Tongue (tissue), 1 donor: ENCODE measurements at regions not wholly inside any gene's neighbourhood (a gene's known extent, or its start where the extent isn't known, plus 50 kb on each side); places are given as distances from the start of the nearest gene placed in this dataset.
"Not testable (repeated sequence)": the region's sequence is repeated elsewhere in the genome, so short reads cannot be mapped to it uniquely, and the experiment has no call there.

Experiments used
- DNase-seq: peaks from one replicate; pipeline ENCODE4 v3.0.0-alpha.2; 2015

DNA sequence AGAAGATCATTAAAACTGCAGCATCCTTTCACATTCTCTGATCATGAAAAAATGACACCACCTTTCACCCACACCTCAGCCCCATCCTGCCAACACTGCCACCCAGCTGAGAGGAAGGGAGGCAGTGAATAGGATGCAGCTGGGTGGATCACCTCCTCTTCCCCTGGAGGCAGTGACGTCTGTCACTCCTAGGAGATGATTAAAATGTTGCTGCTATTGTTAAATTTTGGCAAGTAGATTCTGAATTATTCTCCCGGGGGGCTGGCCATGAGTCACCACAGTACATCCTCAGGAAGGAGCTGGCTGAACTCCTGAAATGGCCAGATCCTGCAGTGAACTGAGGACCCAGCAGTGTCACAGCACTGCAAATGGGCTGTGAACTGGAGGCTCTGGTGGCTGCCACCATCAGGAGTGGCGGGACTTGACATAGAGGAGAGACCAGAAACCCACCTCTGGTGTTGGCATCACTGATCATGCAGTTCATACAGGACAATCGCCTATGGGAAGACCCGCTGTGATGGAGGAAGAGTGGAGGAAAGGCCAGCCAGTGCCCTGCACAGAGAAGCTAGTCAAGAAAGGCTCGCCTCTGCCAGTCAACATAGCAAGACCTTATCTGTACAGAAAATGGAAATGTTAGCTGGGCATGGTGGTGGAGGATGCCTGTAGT, 199.1 kb downstream of the FAM43A start:
- no peak for DNase-seq

DNA sequence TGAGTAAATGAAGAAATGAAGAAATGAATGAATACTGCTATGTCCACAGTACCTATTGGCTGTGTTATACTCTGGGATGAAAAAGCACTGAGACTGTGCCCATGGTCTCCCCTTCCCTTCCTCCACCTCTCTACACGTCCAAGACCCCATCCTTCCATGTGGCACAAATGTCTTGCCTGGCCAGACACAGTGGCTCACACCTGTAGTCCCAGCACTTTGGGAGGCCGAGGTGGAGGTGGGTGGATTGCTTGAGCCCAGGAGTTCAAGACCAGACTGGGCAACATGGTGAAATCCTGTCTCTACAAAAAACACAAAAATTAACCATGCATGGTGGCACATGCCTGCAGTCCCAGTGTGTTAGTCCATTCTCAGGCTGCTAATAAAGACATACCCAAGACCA, 200.1 kb downstream of the FAM43A start:
- DNase-seq, result no peak

DNA sequence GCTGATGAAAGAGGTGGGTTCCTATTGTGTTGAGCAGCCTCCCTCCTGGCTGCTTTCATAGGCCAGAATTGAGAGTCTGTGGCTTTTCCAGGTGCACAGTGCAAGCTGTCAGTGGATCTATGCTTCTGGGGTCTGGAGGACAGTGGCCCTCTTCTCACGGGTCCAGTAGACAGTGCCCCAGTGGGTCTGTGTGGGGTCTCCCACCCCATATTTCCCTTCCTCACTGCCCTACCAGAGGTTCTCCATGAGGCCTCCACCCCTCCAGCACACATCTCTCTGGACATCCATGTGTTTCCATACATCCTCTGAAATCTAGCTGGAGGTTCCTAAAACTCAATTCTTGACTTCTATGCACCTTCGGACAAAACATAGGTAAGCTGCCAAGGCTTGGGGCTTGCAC, 201.2 kb downstream of the FAM43A start:
- DNase-seq, result no peak

DNA sequence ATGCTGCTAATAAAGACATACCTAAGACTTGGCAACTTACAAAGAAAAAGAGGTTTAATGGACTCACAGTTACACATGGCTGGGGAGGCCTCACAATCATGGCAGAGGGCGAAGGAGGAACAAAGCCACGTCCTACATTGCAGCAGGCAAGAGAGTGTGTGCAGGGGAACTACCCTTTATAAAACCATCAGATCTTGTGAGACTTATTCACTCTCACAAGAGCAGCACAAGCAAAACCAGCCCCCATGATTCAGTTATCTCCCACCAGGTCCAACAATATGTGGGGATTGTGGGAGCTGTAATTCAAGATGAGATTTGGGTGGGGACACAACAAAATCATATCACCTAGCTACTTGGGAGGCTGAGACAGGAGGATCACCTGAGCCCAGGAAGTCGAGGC, 202.4 kb downstream of the FAM43A start:
- DNase-seq, result not testable (repeated sequence)

DNA sequence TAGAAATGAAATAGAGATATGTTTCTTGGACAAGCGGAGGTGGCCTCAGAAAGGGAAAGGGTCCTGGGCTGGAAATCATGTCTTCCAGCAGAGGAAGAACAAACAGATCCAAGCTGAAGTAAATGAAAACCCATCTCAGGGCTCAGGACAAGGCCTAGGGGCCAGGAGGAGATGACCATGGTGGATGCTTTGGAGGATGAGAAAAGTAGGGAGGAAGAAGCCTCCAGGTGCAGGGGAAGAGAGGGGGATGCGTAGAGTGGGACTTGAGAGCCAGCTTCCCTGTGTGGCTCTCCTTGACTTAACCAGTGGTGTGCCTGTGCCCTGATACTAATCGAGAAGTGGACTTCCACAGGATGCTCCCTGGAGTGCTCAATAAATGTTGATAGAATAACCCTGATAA, 203.2 kb downstream of the FAM43A start:
- no peak for DNase-seq

DNA sequence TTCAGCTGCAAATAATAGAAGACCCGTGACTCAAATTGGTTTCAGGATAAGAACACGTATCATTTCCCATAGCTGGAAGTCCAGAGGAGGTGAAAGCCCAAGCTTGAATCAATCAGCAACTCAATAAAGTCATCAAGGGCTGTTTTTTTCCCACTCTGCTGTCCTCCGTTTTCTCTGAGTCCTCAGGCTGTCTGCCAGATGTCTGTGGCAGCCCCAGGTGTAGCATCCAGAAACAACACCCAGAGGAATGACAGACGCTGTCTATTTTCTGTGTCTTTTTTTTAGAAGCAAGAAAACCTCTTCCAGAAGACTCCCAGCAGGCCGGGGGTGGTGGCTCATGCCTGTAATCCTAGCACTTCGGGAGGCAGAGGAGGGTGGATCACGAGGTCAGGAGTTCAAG, 204.4 kb downstream of the FAM43A start:
- no peak for DNase-seq

DNA sequence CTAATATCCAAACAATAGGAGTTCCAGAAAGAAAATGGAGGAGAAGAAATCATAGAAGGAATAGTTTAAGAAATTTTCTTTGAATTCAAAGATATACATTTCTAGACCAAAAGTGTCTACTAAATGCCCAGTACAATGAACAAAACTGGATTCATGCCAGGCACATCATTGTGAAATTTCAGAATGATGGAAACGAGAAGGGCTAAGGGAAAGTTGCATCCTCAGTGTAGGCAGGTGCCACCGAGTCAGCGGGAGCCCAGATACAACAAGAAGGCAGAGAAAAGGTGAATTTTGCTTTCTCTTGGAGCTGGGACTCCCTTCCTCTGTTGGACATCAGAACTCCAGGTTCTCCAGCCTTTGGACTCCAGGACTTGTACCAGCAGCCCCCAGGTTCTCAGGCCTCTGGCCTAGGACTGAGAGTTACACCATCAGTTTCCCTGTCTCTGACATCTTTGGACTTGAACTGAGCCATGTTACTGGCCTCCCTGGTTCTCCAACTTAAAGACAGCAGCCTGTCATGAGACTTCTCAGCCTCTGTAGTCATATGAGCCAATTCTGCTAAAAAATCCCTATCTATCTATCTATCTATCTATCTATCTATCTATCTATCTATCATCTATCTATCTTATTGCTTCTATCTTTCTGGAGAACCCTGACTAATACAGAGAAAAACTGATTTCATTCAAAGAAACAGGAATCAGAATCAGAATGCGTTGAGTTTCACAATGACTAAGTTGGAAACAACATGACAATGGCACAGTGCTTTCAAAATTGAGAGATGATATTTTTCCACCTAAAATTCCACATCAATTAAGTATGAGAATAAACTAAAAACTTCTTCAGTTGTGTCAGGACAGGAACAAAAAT, 207.7 kb downstream of the FAM43A start:
- no peak for DNase-seq

DNA sequence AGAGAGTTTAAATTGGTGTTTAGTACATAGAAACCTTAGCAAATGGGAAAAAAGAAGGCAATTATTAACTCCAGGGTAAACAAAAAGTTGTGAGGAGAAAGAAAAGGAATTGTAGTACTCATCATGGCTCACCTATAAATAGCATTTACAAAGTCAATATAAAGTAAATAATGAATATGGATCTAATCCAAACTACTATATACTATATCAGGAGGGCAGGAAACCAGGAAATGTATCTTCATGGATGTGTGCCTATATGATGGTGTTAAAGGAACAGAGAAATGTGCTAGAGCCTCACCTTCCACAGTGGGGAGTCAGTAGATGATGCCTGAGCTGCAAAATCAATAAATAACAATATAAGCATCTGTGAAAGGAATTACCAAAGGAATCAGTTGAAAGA, 208.9 kb downstream of the FAM43A start:
- DNase-seq, result no peak

DNA sequence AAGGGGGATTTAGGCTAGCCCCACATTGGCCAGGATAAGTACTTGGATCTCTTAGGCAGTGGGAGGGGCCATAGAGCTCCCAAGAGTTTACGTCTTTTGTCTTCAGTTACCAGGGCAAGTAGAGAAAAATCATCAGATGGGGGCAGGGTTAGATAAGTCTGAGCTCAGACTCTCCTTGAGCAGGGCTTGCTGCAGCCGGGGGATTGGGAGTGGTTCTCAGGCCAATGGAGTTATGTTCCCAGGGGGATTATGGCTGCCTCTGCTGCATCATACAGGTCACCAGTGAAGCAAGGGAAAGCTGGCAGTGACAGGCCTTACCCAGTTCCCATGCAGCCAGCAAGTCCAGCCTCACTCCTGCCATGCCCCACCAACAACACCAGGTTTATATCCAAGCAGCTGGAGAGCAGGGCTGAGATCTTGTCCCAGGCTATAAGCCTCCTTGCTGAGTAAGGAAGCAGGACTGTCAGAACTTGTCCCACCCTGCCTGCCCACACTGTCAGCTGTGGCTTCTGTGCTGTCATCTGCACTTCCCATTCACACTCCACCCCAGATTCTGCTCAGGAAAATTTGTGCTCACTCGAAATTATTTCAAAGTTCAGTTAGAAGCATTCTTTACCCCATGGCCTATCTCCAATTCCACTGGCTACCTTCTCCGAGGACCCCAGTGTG, 215.3 kb downstream of the FAM43A start:
- DNase-seq, result no peak

DNA sequence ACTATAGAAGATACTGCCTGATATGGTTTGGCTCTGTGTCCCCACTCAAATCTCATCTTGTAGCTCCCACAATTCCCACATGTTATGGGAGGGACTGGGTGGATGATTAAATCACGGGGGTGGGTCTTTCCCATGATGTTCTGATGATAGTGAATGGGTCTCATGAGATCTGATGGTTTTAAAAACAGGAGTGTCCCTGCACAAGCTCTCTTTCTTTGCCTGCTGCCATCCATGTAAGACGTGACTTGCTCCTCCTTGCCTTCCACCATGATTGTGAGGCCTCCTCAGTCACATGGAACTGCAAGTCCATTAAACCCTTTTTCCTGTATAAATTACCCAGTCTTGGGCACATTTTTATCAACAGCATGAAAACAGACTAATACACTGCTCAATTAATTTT, 217.8 kb downstream of the FAM43A start:
- DNase-seq, result not testable (repeated sequence)

DNA sequence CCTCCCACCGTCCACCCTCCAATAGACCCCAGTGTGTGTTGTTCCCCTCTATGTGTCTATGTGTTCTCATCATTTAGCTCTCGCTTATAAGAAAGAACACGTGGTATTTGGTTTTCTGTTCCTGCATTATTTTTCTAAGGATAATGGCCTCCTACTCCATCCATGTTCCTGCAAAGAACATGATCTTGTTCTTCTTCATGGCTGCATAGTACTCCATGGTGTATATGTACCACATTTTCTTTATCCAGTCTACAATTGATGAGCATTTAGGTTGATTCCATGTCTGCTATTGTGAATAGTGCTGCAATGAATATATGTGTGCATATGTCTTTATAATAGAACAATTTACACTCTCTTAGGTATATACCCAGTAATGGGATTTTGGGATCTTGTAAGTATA, 219.3 kb downstream of the FAM43A start:
- not testable (repeated sequence) for DNase-seq

DNA sequence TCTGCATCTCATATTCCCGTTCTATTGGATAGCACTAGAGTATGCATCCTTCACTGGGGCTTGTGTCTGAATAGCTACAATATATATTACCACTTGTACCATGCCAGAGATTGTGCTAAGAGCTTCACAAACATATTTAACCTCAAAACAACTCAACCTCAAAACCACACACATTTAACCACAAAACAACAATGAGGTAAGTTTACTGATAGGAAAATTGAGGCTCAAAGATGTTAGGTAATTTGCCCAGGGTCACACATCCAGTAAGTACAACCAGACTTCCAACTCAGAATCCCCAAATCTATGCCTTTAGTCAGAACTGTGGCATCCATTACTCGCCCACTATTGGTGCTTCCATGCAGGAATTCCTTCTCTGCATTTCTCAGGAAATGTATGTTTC, 220.0 kb downstream of the FAM43A start:
- no peak for DNase-seq

DNA sequence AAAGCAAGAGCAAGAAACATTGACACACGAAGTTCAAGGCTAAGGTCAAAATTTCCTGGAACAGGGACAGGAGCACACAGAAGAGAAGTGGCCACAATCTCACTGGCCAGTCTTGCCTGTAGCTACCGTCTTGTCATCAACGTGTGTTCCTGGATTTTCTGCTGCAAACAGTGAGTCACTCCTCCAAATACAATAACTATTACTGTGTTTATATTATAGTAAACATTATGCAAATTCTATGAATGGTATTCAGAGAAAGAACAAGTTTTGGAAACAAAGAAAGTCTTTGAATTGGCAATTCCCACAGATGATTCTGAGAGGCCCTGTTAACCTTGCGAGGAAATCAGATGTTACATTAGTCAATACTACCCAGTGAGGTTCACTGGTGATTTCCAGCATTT, 220.5 kb downstream of the FAM43A start:
- DNase-seq, result no peak

DNA sequence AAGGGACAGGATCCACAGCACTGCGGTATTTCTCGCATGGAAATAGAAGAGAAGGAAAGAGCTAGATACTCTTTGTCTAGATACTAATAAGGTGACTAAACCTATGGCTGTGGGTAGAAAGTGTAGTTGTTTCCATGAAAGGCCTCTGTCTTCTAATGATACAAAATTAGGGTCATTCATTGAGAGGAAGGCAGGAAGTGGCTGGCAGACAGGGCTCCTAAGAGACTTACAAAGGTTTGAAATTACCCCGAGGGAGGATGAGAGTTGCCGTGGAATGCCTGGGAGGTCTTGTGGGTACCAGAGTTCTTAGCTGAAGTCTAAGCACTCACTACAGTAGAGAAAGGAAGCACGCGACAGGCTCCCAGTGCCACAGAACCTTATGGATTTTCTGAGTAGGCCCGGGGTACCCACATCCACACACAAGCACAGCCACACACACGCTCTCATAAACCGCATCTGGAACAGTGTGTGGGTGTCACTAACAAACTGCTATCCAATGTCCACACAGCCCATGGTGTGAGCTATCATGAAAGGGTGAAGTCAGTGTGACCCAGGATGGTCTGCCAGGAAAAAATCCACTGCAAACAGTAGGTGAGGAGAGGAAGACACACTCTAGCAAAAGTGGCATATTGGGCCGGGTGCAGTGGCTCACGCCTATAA, 221.4 kb downstream of the FAM43A start:
- DNase-seq, result no peak

DNA sequence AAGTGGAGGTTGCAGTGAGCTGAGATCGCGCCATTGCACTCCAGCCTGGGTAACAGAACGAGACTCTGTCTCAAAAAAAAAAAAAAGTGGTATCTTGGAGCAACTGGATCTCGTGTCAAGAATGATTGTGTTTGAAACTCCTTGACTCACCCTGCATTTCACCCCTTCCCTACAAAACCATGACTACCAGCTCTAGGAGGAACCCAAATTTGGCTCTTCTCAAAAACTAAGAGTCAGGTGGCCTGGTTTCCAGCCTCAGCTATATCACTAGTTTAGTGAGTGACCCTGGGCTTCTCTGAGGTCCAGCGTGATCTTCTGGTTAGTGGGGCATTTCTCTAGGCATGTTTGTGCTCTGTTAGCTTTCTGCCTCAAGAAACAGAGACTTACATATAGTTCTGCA, 222.1 kb downstream of the FAM43A start:
- DNase-seq, result no peak

DNA sequence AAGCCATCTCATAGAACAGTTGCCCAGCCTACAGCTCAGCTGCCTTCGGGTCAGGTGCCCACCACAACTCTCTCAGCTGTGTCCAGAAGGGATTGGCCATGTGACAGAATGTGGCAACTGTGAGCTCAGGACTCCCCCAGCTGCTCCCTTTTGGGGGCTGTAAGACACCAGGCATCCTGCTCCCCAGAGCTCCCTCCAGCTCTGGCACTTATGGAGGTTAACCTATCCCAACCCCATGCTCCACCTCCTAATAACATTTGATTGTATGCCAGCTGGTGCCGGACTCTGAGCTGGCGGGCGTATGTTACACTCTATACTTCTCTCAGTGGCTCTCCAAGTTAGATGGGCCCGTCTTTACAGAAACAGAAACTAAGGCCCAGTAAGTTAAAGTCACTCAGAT, 222.8 kb downstream of the FAM43A start:
- peak; percentile 73 for DNase-seq

DNA sequence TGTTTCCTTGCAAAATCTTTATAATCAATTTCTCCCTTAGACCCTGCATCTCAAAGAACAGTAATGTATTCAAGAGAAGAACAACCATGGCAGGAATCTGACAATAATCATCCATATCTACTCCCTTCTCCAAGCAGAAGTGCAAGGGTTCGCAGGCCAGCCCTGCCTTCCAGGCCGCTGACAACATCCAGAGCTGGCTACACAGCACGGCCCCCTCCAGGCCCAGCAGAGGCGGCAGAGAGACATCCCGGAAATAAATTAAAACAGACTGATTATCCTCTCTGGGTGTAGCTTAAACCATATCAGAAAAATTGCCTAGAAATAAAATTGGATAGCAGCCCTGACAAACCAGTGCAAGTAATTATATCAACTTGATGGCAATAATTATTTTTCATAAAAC, 223.3 kb downstream of the FAM43A start:
- no peak for DNase-seq

DNA sequence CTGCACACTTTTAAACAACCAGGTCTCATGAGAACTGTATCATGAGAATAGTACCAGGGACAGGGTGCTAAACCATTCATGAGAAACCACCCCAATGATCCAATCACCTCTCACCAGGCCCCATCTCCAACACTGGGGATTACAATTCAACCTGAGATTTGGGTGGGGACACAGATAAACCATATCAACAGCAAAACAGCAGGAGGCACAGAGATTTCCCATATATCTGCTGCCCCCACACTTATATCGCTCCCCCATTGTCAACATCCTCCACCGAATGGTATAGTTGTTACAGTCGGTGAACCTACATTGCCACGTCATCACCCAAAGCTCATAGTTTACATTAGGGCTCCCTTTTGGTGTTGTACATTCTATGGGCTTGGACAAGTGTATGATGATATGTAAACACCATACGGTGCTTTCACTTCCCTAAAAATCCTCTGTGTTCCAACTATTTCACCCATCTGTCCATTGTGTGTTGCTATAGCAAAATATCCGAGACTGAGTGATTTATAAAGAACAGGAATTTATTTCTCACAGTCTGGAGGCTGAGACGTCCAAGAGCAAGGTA, 224.8 kb downstream of the FAM43A start:
- no peak for DNase-seq

DNA sequence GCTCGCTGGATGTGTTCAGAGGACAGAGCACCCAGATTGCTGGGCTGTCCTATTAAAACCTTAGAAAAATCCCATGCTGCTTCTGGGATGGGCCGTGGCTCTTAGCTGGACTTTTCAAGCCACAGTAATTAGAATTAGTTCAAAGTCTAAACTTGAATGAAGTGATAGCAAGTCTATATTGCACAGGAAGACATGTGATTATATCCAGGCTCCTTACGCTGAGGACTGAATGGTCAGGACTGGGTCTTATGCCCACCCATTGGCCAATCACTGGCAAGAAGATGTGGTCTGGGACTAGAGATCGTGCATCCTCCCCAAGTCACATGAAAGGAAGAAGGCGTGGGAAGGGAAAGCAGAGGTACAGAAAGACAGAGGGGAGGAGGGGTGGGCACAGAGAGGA, 227.6 kb downstream of the FAM43A start:
- no peak for DNase-seq

DNA sequence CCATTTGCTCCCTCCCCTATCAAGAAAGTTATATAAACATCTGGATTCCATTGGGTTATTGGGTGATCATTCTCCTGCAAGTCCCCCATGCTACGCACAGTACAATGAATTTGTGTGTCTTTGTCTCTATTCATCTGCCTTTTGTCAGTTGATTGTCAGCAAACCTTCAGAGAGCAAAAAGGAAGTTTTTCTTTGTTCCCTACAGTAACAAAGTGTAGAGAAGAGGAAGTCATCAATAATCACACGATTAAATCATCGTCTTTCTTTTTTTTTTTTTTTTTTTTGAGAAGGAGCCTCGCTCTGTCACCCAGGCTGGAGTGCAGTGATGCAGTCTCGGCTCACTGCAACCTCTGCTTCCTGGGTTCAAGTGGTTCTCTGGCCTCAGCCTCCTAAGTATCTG, 239.2 kb downstream of the FAM43A start:
- DNase-seq, result not testable (repeated sequence)

DNA sequence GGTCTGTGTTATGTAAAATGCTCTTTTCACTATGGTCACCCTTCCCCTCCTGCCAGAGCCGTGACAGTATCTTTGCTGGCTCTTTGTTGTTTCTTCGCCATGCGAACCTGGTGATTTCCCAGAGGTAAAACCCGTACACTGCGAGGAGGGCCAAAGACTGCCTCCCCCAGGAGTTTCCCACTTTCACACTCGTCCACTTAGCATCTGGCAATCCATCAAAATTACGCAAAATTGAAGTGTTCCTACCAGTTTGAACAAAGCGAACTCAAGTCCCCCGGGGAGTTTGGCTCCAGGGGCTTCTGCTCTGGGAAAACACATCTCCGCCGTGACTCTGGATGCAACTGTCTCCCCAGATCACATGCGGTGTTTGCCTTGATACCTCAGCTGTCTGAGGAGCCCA, 239.9 kb downstream of the FAM43A start:
- DNase-seq, result no peak

DNA sequence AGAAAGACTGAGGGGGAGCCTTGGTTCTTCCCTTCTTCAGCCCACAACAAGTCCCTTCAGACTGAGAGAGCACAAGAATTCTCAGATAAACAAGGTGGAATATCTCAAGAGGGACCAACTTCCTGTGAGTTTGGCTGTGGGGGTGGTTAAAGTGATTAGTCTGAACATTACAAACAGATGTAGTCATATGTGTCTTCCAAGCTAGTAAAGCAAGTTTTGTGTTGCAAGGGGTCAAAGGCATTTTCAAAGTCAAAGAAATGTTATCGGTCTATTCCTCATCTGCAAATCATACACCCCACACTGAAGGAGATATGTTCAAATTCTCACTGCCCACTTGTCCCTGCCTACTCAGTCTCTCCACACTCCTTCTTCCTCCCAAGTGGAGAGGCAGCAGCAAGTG, 242.5 kb downstream of the FAM43A start:
- DNase-seq, result no peak
